Transverse colon (tissue), 3 donors: ENCODE measurements at regions not wholly inside any gene's neighbourhood (a gene's known extent, or its start where the extent isn't known, plus 50 kb on each side); places are given as distances from the start of the nearest gene placed in this dataset.

Experiments used
- CTCF ChIP-seq, 5 experiments: fragments of 200-600 bp in 3 of 5; fragments of 450-650 bp in 2 of 5; sonication (generic) in 3 of 5; IDR thresholded peaks; 1 replicate in 2 of 5; 2 replicates in 3 of 5; pipeline ENCODE4 v1.5.1; 2016 to 2017; ENCODE audit warnings: antibody characterized with exemption in 5 of 5, inconsistent platforms in 3 of 5, mild to moderate bottlenecking in 2 of 5, moderate library complexity in 1 of 5
- EP300 ChIP-seq: sonication (generic); formaldehyde crosslinking; IDR thresholded peaks from one replicate; pipeline ENCODE4 v1.6.1; 2017; ENCODE audit warnings: antibody characterized with exemption, low read depth
- POLR2A ChIP-seq: fragments of 450-650 bp; IDR thresholded peaks from one replicate; pipeline ENCODE4 v1.6.1; 2016; ENCODE audit warnings: antibody characterized with exemption, mild to moderate bottlenecking, moderate library complexity

DNA sequence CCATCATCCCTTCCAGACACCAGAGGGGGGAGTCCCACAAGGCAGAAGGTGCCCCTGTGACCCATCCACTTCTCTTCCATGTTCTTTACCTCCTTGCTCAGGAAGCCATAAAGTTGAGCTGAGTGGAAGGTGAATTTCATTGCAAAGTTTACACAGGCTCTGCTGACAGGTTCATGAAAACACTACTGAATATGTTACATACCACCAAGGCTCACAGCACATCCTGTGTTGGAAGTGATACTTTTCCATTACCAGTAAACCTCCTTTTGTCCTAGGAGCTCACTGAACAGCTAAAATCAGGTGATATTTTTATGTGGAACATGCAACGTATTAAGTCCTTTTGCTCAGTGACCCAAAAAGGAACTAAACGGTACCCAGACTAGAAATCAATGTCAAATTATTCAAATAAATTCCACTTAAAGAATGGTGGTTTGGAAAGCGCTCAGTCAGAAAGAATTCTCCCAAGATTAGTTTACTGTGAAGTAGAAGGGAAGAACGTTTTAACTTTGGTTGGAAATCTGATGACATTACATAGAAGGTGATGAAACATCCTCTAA is 196.2 kb upstream of the NUDT4 start:
- TF ChIP-seq CTCF (IDR thresholded peaks at IDR 0.05) = no peak
- no peak for TF ChIP-seq POLR2A
- no peak for TF ChIP-seq EP300
